A673 (cell line): ENCODE measurements at regions not wholly inside any gene's neighbourhood (a gene's known extent, or its start where the extent isn't known, plus 50 kb on each side); places are given as distances from the start of the nearest gene placed in this dataset.

Experiments used
- BruUV-seq: library from RNA; stranded (reverse); fragments of 400-500 nt; replicated peaks from 2 replicates; lab custom pipeline; 2021; lab: Mats Ljungman, UMichigan
- CTCF ChIA-PET: fragments of 300-600 bp; sonication (Branson Sonifier 250); formaldehyde crosslinking; loops from one replicate; lab custom pipeline; 2022; ENCODE audit warnings: antibody characterized with exemption; lab: Charles Lee
- POLR2A ChIA-PET: fragments of 300-600 bp; sonication (Branson Sonifier 250); formaldehyde crosslinking; loops from one replicate; lab custom pipeline; 2022; ENCODE audit warnings: antibody characterized with exemption; ENCODE audit not compliant: low non-redundant PET; lab: Charles Lee
- DNase-seq: peaks from one replicate; pipeline ENCODE4 v3.0.0-alpha.2; 2015; ENCODE audit warnings: low spot score
- H3K27ac ChIP-seq: fragments of 200-600 bp; sonication (generic); 2 replicates; pipeline ENCODE4 v1.5.1; 2016; ENCODE audit warnings: mixed run types, low read depth, mild to moderate bottlenecking, mixed read lengths, antibody characterized with exemption, low read length; ENCODE audit not compliant: poor library complexity, severe bottlenecking
- H3K27me3 ChIP-seq: fragments of 200-600 bp; sonication (generic); replicated peaks from 2 replicates; pipeline ENCODE4 v1.6.1; 2017; ENCODE audit warnings: mixed run types, low read depth, mild to moderate bottlenecking, mixed read lengths, antibody characterized with exemption, low read length; ENCODE audit not compliant: insufficient read depth, poor library complexity
- H3K36me3 ChIP-seq: fragments of 200-600 bp; sonication (generic); 2 replicates; pipeline ENCODE4 v1.6.1; 2016; ENCODE audit warnings: mixed run types, mild to moderate bottlenecking, mixed read lengths, antibody characterized with exemption, low read length; ENCODE audit not compliant: insufficient read depth, poor library complexity, severe bottlenecking
- H3K4me1 ChIP-seq: fragments of 200-600 bp; sonication (generic); 2 replicates; pipeline ENCODE4 v1.6.1; 2017; ENCODE audit warnings: mixed run types, mild to moderate bottlenecking, mixed read lengths, antibody characterized with exemption, low read length; ENCODE audit not compliant: insufficient read depth, poor library complexity, severe bottlenecking
- H3K4me3 ChIP-seq: fragments of 200-600 bp; sonication (generic); 2 replicates; pipeline ENCODE4 v1.5.1; 2016; ENCODE audit warnings: low read depth, mixed run types, mild to moderate bottlenecking, mixed read lengths, low read length; ENCODE audit not compliant: poor library complexity, severe bottlenecking
- H3K9me3 ChIP-seq: fragments of 200-600 bp; sonication (generic); 2 replicates; pipeline ENCODE4 v1.6.1; 2016; ENCODE audit warnings: mixed run types, low read depth, mild to moderate bottlenecking, mixed read lengths, antibody characterized with exemption, low read length; ENCODE audit not compliant: poor library complexity, severe bottlenecking
- EZH2 ChIP-seq: fragments of 200-600 bp; sonication (generic); IDR thresholded peaks from 2 replicates; pipeline ENCODE4 v1.6.1; 2017; ENCODE audit warnings: borderline replicate concordance, low read depth, mild to moderate bottlenecking, mixed read lengths, antibody characterized with exemption, low read length; ENCODE audit not compliant: poor library complexity, severe bottlenecking
- intact Hi-C: fragments of 100-400 bp; cut with micrococcal nuclease; formaldehyde crosslinking; loops from one replicate; pipeline ENCODE4 v1.10.0; 2022; ENCODE audit not compliant: unreplicated experiment
- TF ChIP-seq, protein P1 (sequence below): fragments of 300-800, 200-600 bp; sonication (generic); conservative IDR thresholded peaks from 2 replicates; pipeline ENCODE4 v1.5.1; 2017; ENCODE audit warnings: low read depth, mild to moderate bottlenecking, antibody characterized with exemption, low read length, moderate library complexity, mixed read lengths

DNA sequence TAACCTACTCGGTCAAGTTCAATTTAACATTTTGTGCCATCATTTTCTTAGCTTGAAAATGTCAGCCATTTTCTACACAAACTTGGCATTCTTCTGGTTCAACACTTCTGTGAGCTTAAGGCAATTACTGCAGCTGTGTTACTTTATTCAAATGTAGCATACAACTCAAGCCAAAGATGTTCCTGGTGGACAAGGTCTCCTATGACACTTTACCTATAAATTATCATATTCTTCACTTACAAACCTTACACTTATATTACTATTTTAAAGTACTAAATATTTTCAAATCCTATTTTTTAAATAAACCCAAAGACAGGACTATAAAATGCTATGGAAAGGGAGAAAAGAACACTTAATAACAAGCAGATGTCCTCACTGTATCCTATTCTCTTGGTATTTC is 1045.3 kb downstream of the TSN start:
- Histone ChIP-seq H3K4me3 (no peak overlapping the region), H3K27me3 (no peaks in the 10 kb centered on the region), H3K36me3 (no peaks in the 10 kb centered on the region), H3K4me1 (no peaks in the 10 kb centered on the region), H3K27ac (no peak overlapping the region), H3K9me3 (no peaks in the 10 kb centered on the region)
- ChIA-PET POLR2A (no interaction called here), CTCF (no interaction called here)
- DNase-seq, result no peak
- intact Hi-C loops, result no loop called here
- BruUV-seq, result no TSS peak
- no peak for TF ChIP-seq EZH2
- TF ChIP-seq, protein P1, sequence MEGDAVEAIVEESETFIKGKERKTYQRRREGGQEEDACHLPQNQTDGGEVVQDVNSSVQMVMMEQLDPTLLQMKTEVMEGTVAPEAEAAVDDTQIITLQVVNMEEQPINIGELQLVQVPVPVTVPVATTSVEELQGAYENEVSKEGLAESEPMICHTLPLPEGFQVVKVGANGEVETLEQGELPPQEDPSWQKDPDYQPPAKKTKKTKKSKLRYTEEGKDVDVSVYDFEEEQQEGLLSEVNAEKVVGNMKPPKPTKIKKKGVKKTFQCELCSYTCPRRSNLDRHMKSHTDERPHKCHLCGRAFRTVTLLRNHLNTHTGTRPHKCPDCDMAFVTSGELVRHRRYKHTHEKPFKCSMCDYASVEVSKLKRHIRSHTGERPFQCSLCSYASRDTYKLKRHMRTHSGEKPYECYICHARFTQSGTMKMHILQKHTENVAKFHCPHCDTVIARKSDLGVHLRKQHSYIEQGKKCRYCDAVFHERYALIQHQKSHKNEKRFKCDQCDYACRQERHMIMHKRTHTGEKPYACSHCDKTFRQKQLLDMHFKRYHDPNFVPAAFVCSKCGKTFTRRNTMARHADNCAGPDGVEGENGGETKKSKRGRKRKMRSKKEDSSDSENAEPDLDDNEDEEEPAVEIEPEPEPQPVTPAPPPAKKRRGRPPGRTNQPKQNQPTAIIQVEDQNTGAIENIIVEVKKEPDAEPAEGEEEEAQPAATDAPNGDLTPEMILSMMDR, result no peak

GRCh38 chr2:122804494-122804893 is 1049.0 kb downstream of the TSN start:
- Histone ChIP-seq H3K4me3 (no peak overlapping the region), H3K9me3 (no peaks in the 10 kb centered on the region), H3K36me3 (no peaks in the 10 kb centered on the region), H3K27me3 (no peaks in the 10 kb centered on the region), H3K4me1 (no peaks in the 10 kb centered on the region), H3K27ac (no peak overlapping the region)
- POLR2A ChIA-PET, result interaction anchor here (0.8 kb wide), 1 partner anchor 55 kb away, joined by 3 read pairs; no protein-coding TSS in a partner anchor
- intact Hi-C loops, result no loop called here
- CTCF ChIA-PET, result no interaction called here
- no peak for TF ChIP-seq EZH2
- TF ChIP-seq, protein P1, result no peak
- DNase-seq, result no peak
- no TSS peak for BruUV-seq

DNA sequence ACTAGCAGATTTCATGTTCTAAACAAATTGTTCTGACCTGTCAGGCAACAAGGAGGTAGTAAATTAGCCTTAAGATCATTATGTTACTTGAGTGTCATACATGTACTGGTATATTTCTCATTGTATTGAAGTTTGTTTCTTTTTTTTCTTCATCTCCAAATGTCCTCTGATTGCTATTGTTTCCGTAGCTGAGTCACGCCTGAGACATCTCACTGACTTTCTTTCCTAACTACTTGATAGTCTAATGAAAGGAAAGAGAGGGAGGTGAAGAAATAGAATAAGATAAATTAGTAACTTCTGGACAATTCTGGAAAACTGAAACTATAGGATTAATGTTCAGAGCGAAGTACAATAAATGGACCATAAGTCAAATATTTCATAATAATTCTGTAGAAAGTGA is 1049.9 kb downstream of the TSN start:
- no TSS peak for BruUV-seq
- no peak for DNase-seq
- no peaks in the 10 kb centered on the region for H3K36me3 ChIP-seq
- H3K27me3 ChIP-seq, result no peaks in the 10 kb centered on the region
- no peak overlapping the region for H3K4me3 ChIP-seq
- intact Hi-C loops, result no loop called here
- no peak for TF ChIP-seq EZH2
- TF ChIP-seq, protein P1, result no peak
- no peaks in the 10 kb centered on the region for H3K4me1 ChIP-seq
- POLR2A ChIA-PET, result interaction anchor here (0.8 kb wide), 1 partner anchor 56 kb away, joined by 3 read pairs; no protein-coding TSS in a partner anchor
- H3K9me3 ChIP-seq, result no peaks in the 10 kb centered on the region
- H3K27ac ChIP-seq, result no peak overlapping the region
- CTCF ChIA-PET, result no interaction called here
